A673 (cell line): ENCODE measurements at regions not wholly inside any gene's neighbourhood (a gene's known extent, or its start where the extent isn't known, plus 50 kb on each side); places are given as distances from the start of the nearest gene placed in this dataset.
A peak's percentile ranks its signal among the peaks of the same experiment; 100 is the strongest.

ENCODE experiments used
- BruUV-seq: library from RNA; stranded (reverse); fragments of 400-500 nt; replicated peaks from 2 replicates; lab custom pipeline; 2021; lab: Mats Ljungman, UMichigan
- CTCF ChIA-PET: fragments of 300-600 bp; sonication (Branson Sonifier 250); formaldehyde crosslinking; loops from one replicate; lab custom pipeline; 2022; ENCODE audit warnings: antibody characterized with exemption; lab: Charles Lee
- POLR2A ChIA-PET: fragments of 300-600 bp; sonication (Branson Sonifier 250); formaldehyde crosslinking; loops from one replicate; lab custom pipeline; 2022; ENCODE audit warnings: antibody characterized with exemption; ENCODE audit not compliant: low non-redundant PET; lab: Charles Lee
- DNase-seq: peaks from one replicate; pipeline ENCODE4 v3.0.0-alpha.2; 2015; ENCODE audit warnings: low spot score
- H3K27ac ChIP-seq: fragments of 200-600 bp; sonication (generic); 2 replicates; pipeline ENCODE4 v1.5.1; 2016; ENCODE audit warnings: mixed run types, low read depth, mild to moderate bottlenecking, mixed read lengths, antibody characterized with exemption, low read length; ENCODE audit not compliant: poor library complexity, severe bottlenecking
- H3K27me3 ChIP-seq: fragments of 200-600 bp; sonication (generic); replicated peaks from 2 replicates; pipeline ENCODE4 v1.6.1; 2017; ENCODE audit warnings: mixed run types, low read depth, mild to moderate bottlenecking, mixed read lengths, antibody characterized with exemption, low read length; ENCODE audit not compliant: insufficient read depth, poor library complexity
- H3K36me3 ChIP-seq: fragments of 200-600 bp; sonication (generic); 2 replicates; pipeline ENCODE4 v1.6.1; 2016; ENCODE audit warnings: mixed run types, mild to moderate bottlenecking, mixed read lengths, antibody characterized with exemption, low read length; ENCODE audit not compliant: insufficient read depth, poor library complexity, severe bottlenecking
- H3K4me1 ChIP-seq: fragments of 200-600 bp; sonication (generic); 2 replicates; pipeline ENCODE4 v1.6.1; 2017; ENCODE audit warnings: mixed run types, mild to moderate bottlenecking, mixed read lengths, antibody characterized with exemption, low read length; ENCODE audit not compliant: insufficient read depth, poor library complexity, severe bottlenecking
- H3K4me3 ChIP-seq: fragments of 200-600 bp; sonication (generic); 2 replicates; pipeline ENCODE4 v1.5.1; 2016; ENCODE audit warnings: low read depth, mixed run types, mild to moderate bottlenecking, mixed read lengths, low read length; ENCODE audit not compliant: poor library complexity, severe bottlenecking
- H3K9me3 ChIP-seq: fragments of 200-600 bp; sonication (generic); 2 replicates; pipeline ENCODE4 v1.6.1; 2016; ENCODE audit warnings: mixed run types, low read depth, mild to moderate bottlenecking, mixed read lengths, antibody characterized with exemption, low read length; ENCODE audit not compliant: poor library complexity, severe bottlenecking
- CTCF ChIP-seq: fragments of 300-800, 200-600 bp; sonication (generic); conservative IDR thresholded peaks from 2 replicates; pipeline ENCODE4 v1.5.1; 2017; ENCODE audit warnings: low read depth, mild to moderate bottlenecking, antibody characterized with exemption, low read length, moderate library complexity, mixed read lengths
- EZH2 ChIP-seq: fragments of 200-600 bp; sonication (generic); IDR thresholded peaks from 2 replicates; pipeline ENCODE4 v1.6.1; 2017; ENCODE audit warnings: borderline replicate concordance, low read depth, mild to moderate bottlenecking, mixed read lengths, antibody characterized with exemption, low read length; ENCODE audit not compliant: poor library complexity, severe bottlenecking
- intact Hi-C: fragments of 100-400 bp; cut with micrococcal nuclease; formaldehyde crosslinking; loops from one replicate; pipeline ENCODE4 v1.10.0; 2022; ENCODE audit not compliant: unreplicated experiment

- BruUV-seq: no TSS peak
- DNase-seq: no peak
- ChIA-PET POLR2A (no interaction called here), CTCF (no interaction called here)
- Histone ChIP-seq H3K4me3 (peak overlapping the region; percentile 51), H3K27me3 (peaks cover 16% of the 10 kb centered on the region), H3K9me3 (no peaks in the 10 kb centered on the region), H3K27ac (no peak overlapping the region), H3K36me3 (no peaks in the 10 kb centered on the region), H3K4me1 (no peaks in the 10 kb centered on the region)
- TF ChIP-seq EZH2 (no peak), CTCF (no peak)
- intact Hi-C loops: no loop called here
Measured at GRCh38 chr7:140229591-140230515, 53.1 kb upstream of the KDM7A start.

- H3K27me3 ChIP-seq: peaks cover 16% of the 10 kb centered on the region
- POLR2A ChIA-PET: no interaction called here
- DNase-seq: no peak
- H3K36me3 ChIP-seq: no peaks in the 10 kb centered on the region
- no peaks in the 10 kb centered on the region for H3K4me1 ChIP-seq
- H3K9me3 ChIP-seq: no peaks in the 10 kb centered on the region
- no peak for TF ChIP-seq CTCF
- TF ChIP-seq EZH2: no peak
- CTCF ChIA-PET: no interaction called here
- intact Hi-C loops: no loop called here
- no peak overlapping the region for H3K4me3 ChIP-seq
- BruUV-seq: no TSS peak
- no peak overlapping the region for H3K27ac ChIP-seq
Measured at GRCh38 chr7:140229101-140229525, 52.3 kb upstream of the KDM7A start.
